ENCODE measurements at regions not wholly inside any gene's neighbourhood (a gene's known extent, or its start where the extent isn't known, plus 50 kb on each side); places are given as distances from the start of the nearest gene placed in this dataset.

GRCh38 chr11:110833033-110833484 lies 120.8 kb upstream of the ARHGAP20 start:
- 72 to 76% methylated on average over 4 of the region's 4 CpGs for WGBS, 2 donors
- no peak overlapping the region for H3K4me3 ChIP-seq (ENCODE audit: low read length in 2 of 2)
- intact Hi-C loops (cut with DNase I): no loop called here
- H3K27me3 ChIP-seq (ENCODE audit: control insufficient read depth in 1 of 2, insufficient read depth in 2 of 2, low read length in 1 of 2): no peaks in the 10 kb centered on the region
- no peaks in the 10 kb centered on the region for H3K9me3 ChIP-seq (ENCODE audit: control insufficient read depth, low read length)
- DNase-seq (no peak), ATAC-seq (ENCODE audit: low FRiP score) (no peak)
- no peak overlapping the region for H3K27ac ChIP-seq (ENCODE audit: low read depth in 1 of 2, low read length in 2 of 2)
- H3K4me1 ChIP-seq (ENCODE audit: control insufficient read depth in 1 of 2, insufficient read depth in 2 of 2, low read length in 2 of 2): no peaks in the 10 kb centered on the region
- H3K36me3 ChIP-seq (ENCODE audit: control insufficient read depth in 1 of 2, insufficient read depth in 2 of 2, low read length in 1 of 2): no peaks in the 10 kb centered on the region

DNA sequence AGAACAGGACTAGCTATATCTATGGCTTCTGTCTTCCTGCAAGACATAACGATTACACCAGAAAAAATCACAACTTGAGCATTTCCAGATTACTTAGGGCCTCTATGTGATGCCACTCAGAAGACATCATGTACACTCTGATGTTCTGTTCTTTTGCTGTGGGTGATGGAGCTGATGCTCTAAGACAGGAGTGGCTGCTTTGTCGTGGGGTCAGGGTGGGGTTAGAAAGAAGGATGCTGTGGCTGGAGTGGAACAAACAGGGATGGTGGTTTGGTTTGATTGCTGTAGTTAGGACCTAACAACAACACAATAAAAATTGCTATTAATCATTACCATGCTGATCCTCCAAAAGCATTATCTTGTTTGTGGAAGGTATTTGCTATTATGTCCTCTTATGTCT lies 120.3 kb upstream of the ARHGAP20 start:
- no peaks in the 10 kb centered on the region for H3K9me3 ChIP-seq (ENCODE audit: control insufficient read depth, low read length)
- WGBS, 2 donors: 91% methylated on average over 2 of the region's 2 CpGs
- H3K36me3 ChIP-seq (ENCODE audit: control insufficient read depth in 1 of 2, insufficient read depth in 2 of 2, low read length in 1 of 2): no peaks in the 10 kb centered on the region
- no peaks in the 10 kb centered on the region for H3K4me1 ChIP-seq (ENCODE audit: control insufficient read depth in 1 of 2, insufficient read depth in 2 of 2, low read length in 2 of 2)
- no peaks in the 10 kb centered on the region for H3K27me3 ChIP-seq (ENCODE audit: control insufficient read depth in 1 of 2, insufficient read depth in 2 of 2, low read length in 1 of 2)
- DNase-seq (no peak), ATAC-seq (ENCODE audit: low FRiP score) (no peak)
- intact Hi-C loops (cut with DNase I): no loop called here
- H3K27ac ChIP-seq (ENCODE audit: low read depth in 1 of 2, low read length in 2 of 2): no peak overlapping the region
- H3K4me3 ChIP-seq (ENCODE audit: low read length in 2 of 2): no peak overlapping the region

GRCh38 chr11:110832080-110832479 lies 119.8 kb upstream of the ARHGAP20 start:
- ATAC-seq (ENCODE audit: low FRiP score): no peak
- Histone ChIP-seq H3K27ac (ENCODE audit: low read depth in 1 of 2, low read length in 2 of 2) (no peak overlapping the region), H3K4me1 (ENCODE audit: control insufficient read depth in 1 of 2, insufficient read depth in 2 of 2, low read length in 2 of 2) (no peaks in the 10 kb centered on the region), H3K9me3 (ENCODE audit: control insufficient read depth, low read length) (no peaks in the 10 kb centered on the region), H3K27me3 (ENCODE audit: control insufficient read depth in 1 of 2, insufficient read depth in 2 of 2, low read length in 1 of 2) (no peaks in the 10 kb centered on the region), H3K36me3 (ENCODE audit: control insufficient read depth in 1 of 2, insufficient read depth in 2 of 2, low read length in 1 of 2) (no peaks in the 10 kb centered on the region), H3K4me3 (ENCODE audit: low read length in 2 of 2) (no peak overlapping the region)
- intact Hi-C loops (cut with DNase I): no loop called here
- WGBS, 2 donors: 95 to 100% methylated on average over 2 of the region's 2 CpGs
- no peak for DNase-seq

GRCh38 chr11:110830747-110831146 lies 118.5 kb upstream of the ARHGAP20 start:
- Histone ChIP-seq H3K36me3 (ENCODE audit: control insufficient read depth in 1 of 2, insufficient read depth in 2 of 2, low read length in 1 of 2) (no peaks in the 10 kb centered on the region), H3K27ac (ENCODE audit: low read depth in 1 of 2, low read length in 2 of 2) (no peak overlapping the region), H3K9me3 (ENCODE audit: control insufficient read depth, low read length) (no peaks in the 10 kb centered on the region), H3K4me1 (ENCODE audit: control insufficient read depth in 1 of 2, insufficient read depth in 2 of 2, low read length in 2 of 2) (no peaks in the 10 kb centered on the region), H3K27me3 (ENCODE audit: control insufficient read depth in 1 of 2, insufficient read depth in 2 of 2, low read length in 1 of 2) (no peaks in the 10 kb centered on the region), H3K4me3 (ENCODE audit: low read length in 2 of 2) (no peak overlapping the region)
- 65 to 70% methylated on average over 5 of the region's 5 CpGs for WGBS, 2 donors
- intact Hi-C loops (cut with DNase I): no loop called here
- DNase-seq (no peak), ATAC-seq (ENCODE audit: low FRiP score) (no peak)

DNA sequence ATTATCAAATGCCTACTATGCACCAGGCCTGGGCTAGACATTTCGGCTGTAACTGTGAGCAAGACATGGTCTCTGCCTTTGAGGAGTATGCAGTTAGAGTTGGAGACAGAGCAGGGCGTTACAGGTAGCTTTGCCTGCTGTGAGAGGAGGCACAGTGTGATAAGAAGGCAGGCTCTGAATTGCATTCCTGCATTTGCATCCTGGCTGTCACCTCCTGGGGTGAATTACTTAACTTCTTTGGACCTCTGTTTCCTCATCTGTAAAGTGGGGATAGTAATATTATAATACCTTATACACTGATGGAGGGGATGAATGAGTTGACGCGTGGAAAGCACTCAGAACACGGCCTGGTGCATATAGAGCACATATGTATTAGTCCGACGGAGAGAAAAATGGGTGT lies 118.1 kb upstream of the ARHGAP20 start:
- Histone ChIP-seq H3K27ac (ENCODE audit: low read depth in 1 of 2, low read length in 2 of 2) (no peak overlapping the region), H3K27me3 (ENCODE audit: control insufficient read depth in 1 of 2, insufficient read depth in 2 of 2, low read length in 1 of 2) (no peaks in the 10 kb centered on the region)
- intact Hi-C loops (cut with DNase I): no loop called here

GRCh38 chr11:110829873-110830272 lies 117.6 kb upstream of the ARHGAP20 start:
- Histone ChIP-seq H3K27me3 (ENCODE audit: control insufficient read depth in 1 of 2, insufficient read depth in 2 of 2, low read length in 1 of 2) (no peaks in the 10 kb centered on the region), H3K4me3 (ENCODE audit: low read length in 2 of 2) (no peak overlapping the region), H3K36me3 (ENCODE audit: control insufficient read depth in 1 of 2, insufficient read depth in 2 of 2, low read length in 1 of 2) (no peaks in the 10 kb centered on the region), H3K27ac (ENCODE audit: low read depth in 1 of 2, low read length in 2 of 2) (no peak overlapping the region), H3K9me3 (ENCODE audit: control insufficient read depth, low read length) (no peaks in the 10 kb centered on the region), H3K4me1 (ENCODE audit: control insufficient read depth in 1 of 2, insufficient read depth in 2 of 2, low read length in 2 of 2) (no peaks in the 10 kb centered on the region)
- intact Hi-C loops (cut with DNase I): no loop called here
- DNase-seq (no peak), ATAC-seq (ENCODE audit: low FRiP score) (no peak)

More for the DNA sequence above, 118.1 kb upstream of the ARHGAP20 start:
- no peaks in the 10 kb centered on the region for H3K9me3 ChIP-seq (ENCODE audit: control insufficient read depth, low read length)
- no peak overlapping the region for H3K4me3 ChIP-seq (ENCODE audit: low read length in 2 of 2)
- H3K4me1 ChIP-seq (ENCODE audit: control insufficient read depth in 1 of 2, insufficient read depth in 2 of 2, low read length in 2 of 2): no peaks in the 10 kb centered on the region
- 81 to 94% methylated on average over 7 of the region's 7 CpGs for WGBS, 2 donors
- DNase-seq (no peak), ATAC-seq (ENCODE audit: low FRiP score) (no peak)
- H3K36me3 ChIP-seq (ENCODE audit: control insufficient read depth in 1 of 2, insufficient read depth in 2 of 2, low read length in 1 of 2): no peaks in the 10 kb centered on the region

- no peaks in the 10 kb centered on the region for H3K9me3 ChIP-seq (ENCODE audit: control insufficient read depth, low read length)
- 44 to 60% methylated on average over 1 of the region's 1 CpG for WGBS, 2 donors
- H3K27me3 ChIP-seq (ENCODE audit: control insufficient read depth in 1 of 2, insufficient read depth in 2 of 2, low read length in 1 of 2): no peaks in the 10 kb centered on the region
- intact Hi-C loops (cut with DNase I): no loop called here
- H3K27ac ChIP-seq (ENCODE audit: low read depth in 1 of 2, low read length in 2 of 2): no peak overlapping the region
- H3K36me3 ChIP-seq (ENCODE audit: control insufficient read depth in 1 of 2, insufficient read depth in 2 of 2, low read length in 1 of 2): no peaks in the 10 kb centered on the region
- DNase-seq (no peak), ATAC-seq (ENCODE audit: low FRiP score) (no peak)
- H3K4me3 ChIP-seq (ENCODE audit: low read length in 2 of 2): no peak overlapping the region
- H3K4me1 ChIP-seq (ENCODE audit: control insufficient read depth in 1 of 2, insufficient read depth in 2 of 2, low read length in 2 of 2): no peaks in the 10 kb centered on the region
Observed at GRCh38 chr11:110828086-110828485, 115.8 kb upstream of the ARHGAP20 start.

- no peaks in the 10 kb centered on the region for H3K36me3 ChIP-seq (ENCODE audit: control insufficient read depth in 1 of 2, insufficient read depth in 2 of 2, low read length in 1 of 2)
Observed at GRCh38 chr11:110827276-110827675, 115.0 kb upstream of the ARHGAP20 start.

GRCh38 chr11:110824912-110825620 lies 112.8 kb upstream of the ARHGAP20 start:
- no peak for ATAC-seq (ENCODE audit: low FRiP score)
- intact Hi-C loops (cut with DNase I): no loop called here
- no peak overlapping the region for H3K4me3 ChIP-seq (ENCODE audit: low read length in 2 of 2)
- DNase-seq: no peak
- H3K9me3 ChIP-seq (ENCODE audit: control insufficient read depth, low read length): no peaks in the 10 kb centered on the region
- no peaks in the 10 kb centered on the region for H3K4me1 ChIP-seq (ENCODE audit: control insufficient read depth in 1 of 2, insufficient read depth in 2 of 2, low read length in 2 of 2)
- no peaks in the 10 kb centered on the region for H3K36me3 ChIP-seq (ENCODE audit: control insufficient read depth in 1 of 2, insufficient read depth in 2 of 2, low read length in 1 of 2)
- H3K27me3 ChIP-seq (ENCODE audit: control insufficient read depth in 1 of 2, insufficient read depth in 2 of 2, low read length in 1 of 2): no peaks in the 10 kb centered on the region
- WGBS, 2 donors: 94% methylated on average over 3 of the region's 3 CpGs
- no peak overlapping the region for H3K27ac ChIP-seq (ENCODE audit: low read depth in 1 of 2, low read length in 2 of 2)

More at GRCh38 chr11:110827276-110827675, 115.0 kb upstream of the ARHGAP20 start:
- Histone ChIP-seq H3K27ac (ENCODE audit: low read depth in 1 of 2, low read length in 2 of 2) (no peak overlapping the region), H3K27me3 (ENCODE audit: control insufficient read depth in 1 of 2, insufficient read depth in 2 of 2, low read length in 1 of 2) (no peaks in the 10 kb centered on the region), H3K4me3 (ENCODE audit: low read length in 2 of 2) (no peak overlapping the region), H3K4me1 (ENCODE audit: control insufficient read depth in 1 of 2, insufficient read depth in 2 of 2, low read length in 2 of 2) (no peaks in the 10 kb centered on the region), H3K9me3 (ENCODE audit: control insufficient read depth, low read length) (no peaks in the 10 kb centered on the region)
- DNase-seq (no peak), ATAC-seq (ENCODE audit: low FRiP score) (no peak)
- intact Hi-C loops (cut with DNase I): no loop called here
- 73 to 93% methylated on average over 1 of the region's 1 CpG for WGBS, 2 donors

Measured in aorta (tissue), 5 donors.